ENCODE measurements at regions not wholly inside any gene's neighbourhood (a gene's known extent, or its start where the extent isn't known, plus 50 kb on each side); places are given as distances from the start of the nearest gene placed in this dataset.

DNA sequence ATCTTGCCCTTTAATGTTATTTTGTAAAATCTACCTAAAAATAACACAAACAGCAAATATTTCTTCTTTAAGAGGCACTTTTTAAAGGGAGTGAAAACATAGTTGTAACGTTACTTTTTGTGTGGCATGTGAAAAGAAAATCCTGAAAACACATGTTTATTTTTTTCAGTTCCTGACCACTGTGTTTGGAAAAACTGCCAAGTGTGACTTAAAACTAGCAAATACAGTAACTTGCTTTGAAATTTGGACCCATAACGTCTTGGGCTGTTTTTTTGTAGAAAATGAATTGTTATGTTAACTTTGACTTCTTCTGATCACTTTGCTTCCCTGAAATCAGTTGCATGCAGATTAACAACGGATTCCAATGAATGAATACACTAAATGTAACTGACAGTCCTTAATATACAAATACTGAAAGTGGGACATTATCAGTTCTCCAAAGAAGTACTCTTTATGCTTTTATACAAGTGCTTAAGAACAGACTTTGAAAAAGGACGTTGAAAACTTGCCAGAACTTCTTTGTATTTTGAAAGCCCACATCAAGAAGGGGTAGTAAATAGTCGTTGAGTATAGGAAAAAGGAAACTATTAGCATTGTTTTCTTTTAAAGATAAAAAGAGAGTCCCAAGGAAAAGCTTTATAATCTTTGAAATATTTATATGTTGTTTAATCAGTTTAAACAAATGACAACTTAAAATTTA is 96.1 kb upstream of the ZEB2 start:
- ATAC-seq (no peak), DNase-seq (no peak)
- H3K27me3 Mint-ChIP-seq (ENCODE audit: low read depth), result peaks cover 6% of the 10 kb centered on the region
- no peaks in the 10 kb centered on the region for H3K36me3 Mint-ChIP-seq (ENCODE audit: insufficient read depth)
- H3K4me1 Mint-ChIP-seq (ENCODE audit: low read depth), result peaks cover 3% of the 10 kb centered on the region
- H3K9me3 Mint-ChIP-seq, result peaks cover 10% of the 10 kb centered on the region
- no peak overlapping the region for H3K4me3 Mint-ChIP-seq

DNA sequence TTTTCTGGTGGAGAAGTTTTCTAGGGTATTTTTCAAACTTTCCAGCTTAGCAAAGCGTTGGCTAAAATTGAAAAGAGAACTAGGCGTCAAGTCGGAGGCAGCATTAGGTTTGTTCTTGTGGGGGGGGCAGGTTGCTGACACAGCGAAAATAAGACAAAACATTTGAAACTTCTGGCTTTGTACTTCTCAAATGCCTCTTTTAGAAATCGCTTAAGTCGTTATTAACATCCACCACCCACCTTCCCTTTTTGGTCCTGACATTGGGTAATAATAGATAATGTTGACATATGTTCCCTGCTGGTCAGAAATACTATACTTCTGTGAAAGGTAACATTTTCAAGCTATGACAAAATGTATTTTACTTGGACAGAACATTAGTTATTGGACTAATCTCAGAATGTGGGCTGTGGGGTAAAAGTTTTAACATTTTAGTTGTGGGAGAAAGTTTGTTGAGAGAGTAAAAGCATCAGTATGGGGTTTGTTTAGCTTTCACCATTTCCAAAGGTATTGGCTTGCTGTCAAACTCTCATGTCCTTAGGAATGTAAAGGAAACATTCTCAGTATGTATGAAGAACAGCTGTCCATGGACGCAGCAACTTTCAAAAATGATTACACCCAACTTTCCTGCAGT is 88.1 kb upstream of the ZEB2 start:
- Mint-ChIP-seq H3K9me3 (no peaks in the 10 kb centered on the region), H3K27me3 (ENCODE audit: low read depth) (peaks cover 8% of the 10 kb centered on the region), H3K4me3 (no peak overlapping the region), H3K36me3 (ENCODE audit: insufficient read depth) (no peaks in the 10 kb centered on the region), H3K4me1 (ENCODE audit: low read depth) (peaks cover 5% of the 10 kb centered on the region)
- ATAC-seq, result no peak
- no peak for DNase-seq

DNA sequence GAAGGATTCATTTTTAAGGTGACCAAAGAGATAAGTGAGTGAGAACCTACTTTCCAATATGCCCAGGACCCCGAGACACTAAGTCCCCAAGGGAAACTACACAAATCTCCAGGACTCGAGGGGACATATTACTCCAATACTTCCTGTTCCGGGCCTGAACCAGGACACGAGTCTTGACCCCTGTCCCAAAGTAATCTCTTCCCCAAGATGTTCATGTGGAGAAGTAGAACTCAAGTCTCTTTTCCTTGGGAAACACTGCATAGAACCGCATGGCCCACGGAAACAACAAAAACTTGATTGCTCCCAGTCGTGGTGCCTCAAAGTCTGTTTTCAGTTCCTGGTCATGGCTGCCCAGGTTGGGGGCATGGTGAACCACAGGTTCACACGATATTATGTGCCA is 87.2 kb upstream of the ZEB2 start:
- Mint-ChIP-seq H3K9me3 (no peaks in the 10 kb centered on the region), H3K4me3 (no peak overlapping the region), H3K36me3 (ENCODE audit: insufficient read depth) (no peaks in the 10 kb centered on the region), H3K27me3 (ENCODE audit: low read depth) (peaks cover 4% of the 10 kb centered on the region), H3K4me1 (ENCODE audit: low read depth) (peaks cover 5% of the 10 kb centered on the region)
- no peak for ATAC-seq
- DNase-seq, result no peak

DNA sequence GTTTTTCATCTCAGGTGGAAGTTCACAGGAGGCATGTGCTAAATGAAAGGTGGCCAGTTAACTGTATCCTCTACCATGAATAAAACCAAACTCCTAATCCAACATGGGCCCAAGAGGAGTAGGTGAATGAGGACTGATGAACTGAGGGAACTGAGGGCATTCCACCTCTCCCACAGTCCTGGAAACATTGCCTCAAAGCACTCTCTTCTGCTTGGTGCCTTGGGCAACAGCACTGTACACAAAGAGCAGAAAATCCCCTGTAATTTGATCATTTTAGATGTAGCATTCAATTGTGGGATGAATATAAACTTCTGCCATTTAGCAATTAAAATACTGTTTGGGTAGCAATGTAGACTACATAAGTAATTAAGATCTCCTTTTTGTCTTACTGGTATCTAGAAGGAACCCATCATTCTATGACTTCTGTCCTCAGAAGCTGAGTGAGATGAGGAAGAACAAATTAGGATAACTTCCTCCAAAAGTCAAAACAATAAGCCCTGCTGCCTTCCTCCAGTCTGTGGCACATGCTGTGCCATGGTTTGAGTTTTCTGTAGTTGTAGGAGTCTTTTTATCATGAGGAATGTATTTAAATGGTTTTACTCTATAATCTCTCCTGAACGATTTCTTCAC is 86.7 kb upstream of the ZEB2 start:
- H3K27me3 Mint-ChIP-seq (ENCODE audit: low read depth), result peaks cover 2% of the 10 kb centered on the region
- no peak overlapping the region for H3K4me3 Mint-ChIP-seq
- H3K4me1 Mint-ChIP-seq (ENCODE audit: low read depth), result peaks cover 5% of the 10 kb centered on the region
- no peaks in the 10 kb centered on the region for H3K9me3 Mint-ChIP-seq
- no peak for ATAC-seq
- H3K36me3 Mint-ChIP-seq (ENCODE audit: insufficient read depth), result no peaks in the 10 kb centered on the region
- no peak for DNase-seq

DNA sequence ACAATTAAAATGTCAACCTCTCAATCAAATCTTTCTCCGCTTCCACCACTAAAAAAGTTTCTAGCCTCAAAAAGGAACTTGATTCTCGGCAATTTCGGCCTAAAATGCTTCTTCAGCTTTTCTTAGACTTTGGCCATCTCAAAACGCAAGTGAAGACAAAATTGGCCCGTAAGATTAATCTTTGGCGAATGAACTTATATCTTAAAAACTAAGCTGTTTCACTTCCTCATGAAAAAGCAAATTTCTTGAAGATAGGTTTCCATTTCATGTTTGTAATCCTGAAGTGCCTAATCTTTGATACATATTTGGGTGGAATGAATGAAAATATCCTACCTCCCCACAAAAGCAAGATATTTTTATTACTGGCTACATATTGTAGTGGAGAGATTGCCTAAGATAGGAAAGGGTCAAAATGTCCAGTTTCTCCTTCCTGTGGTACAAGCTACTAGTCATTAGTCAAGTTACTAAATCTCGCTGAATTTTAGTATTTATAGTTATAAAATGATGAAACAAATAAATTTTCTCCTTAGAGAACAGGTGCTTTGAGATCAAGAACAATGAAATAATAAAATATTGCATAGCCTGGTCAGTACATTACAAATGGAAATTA is 85.4 kb upstream of the ZEB2 start:
- H3K4me3 Mint-ChIP-seq, result no peak overlapping the region
- ATAC-seq, result no peak
- H3K4me1 Mint-ChIP-seq (ENCODE audit: low read depth), result peaks cover 5% of the 10 kb centered on the region
- DNase-seq, result no peak
- H3K36me3 Mint-ChIP-seq (ENCODE audit: insufficient read depth), result no peaks in the 10 kb centered on the region
- H3K9me3 Mint-ChIP-seq, result no peaks in the 10 kb centered on the region
- peaks cover 2% of the 10 kb centered on the region for H3K27me3 Mint-ChIP-seq (ENCODE audit: low read depth)

DNA sequence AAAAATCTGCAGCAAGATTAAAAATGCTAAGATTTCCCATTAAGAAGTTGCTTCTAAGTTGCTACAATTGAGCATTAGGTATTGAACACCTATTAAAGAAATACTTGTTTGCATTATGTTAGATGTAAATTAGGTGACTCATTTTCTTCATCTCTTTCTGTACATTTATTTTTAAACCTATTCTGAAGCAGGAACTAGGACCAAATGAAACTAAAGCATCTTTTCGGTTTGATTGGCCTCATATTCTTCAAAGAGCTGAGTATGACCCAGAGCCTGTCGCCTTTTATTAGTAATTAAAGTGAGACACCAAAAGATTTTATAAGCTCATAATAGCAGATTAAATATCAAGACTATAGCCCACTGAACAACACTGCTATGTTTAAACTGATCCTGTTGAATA is 83.4 kb upstream of the ZEB2 start:
- ATAC-seq (no peak), DNase-seq (no peak)
- Mint-ChIP-seq H3K36me3 (ENCODE audit: insufficient read depth) (no peaks in the 10 kb centered on the region), H3K27me3 (ENCODE audit: low read depth) (peaks cover under 1% of the 10 kb centered on the region), H3K4me1 (ENCODE audit: low read depth) (peaks cover 5% of the 10 kb centered on the region), H3K9me3 (no peaks in the 10 kb centered on the region), H3K4me3 (no peak overlapping the region)

DNA sequence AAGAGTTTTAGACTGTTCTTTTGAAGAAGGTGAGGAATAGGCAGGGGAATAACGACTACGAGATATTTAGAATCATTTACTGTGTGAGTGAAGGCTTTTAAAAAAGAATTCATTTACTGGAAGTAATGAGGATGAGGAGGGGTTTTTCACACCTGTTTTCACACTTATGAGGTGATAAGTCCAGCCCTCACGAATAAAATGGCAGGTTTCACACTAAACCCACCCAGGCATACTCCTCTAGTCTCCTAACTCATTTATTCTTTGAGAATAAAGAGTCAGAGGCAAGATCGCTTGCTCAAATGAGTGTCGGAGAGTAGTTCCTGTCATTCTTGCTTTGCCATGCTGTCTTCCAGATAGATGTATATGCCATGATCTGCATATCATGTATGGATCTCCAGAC is 79.0 kb upstream of the ZEB2 start:
- no peak for ATAC-seq
- H3K9me3 Mint-ChIP-seq, result no peaks in the 10 kb centered on the region
- no peak overlapping the region for H3K4me3 Mint-ChIP-seq
- no peak for DNase-seq
- H3K4me1 Mint-ChIP-seq (ENCODE audit: low read depth), result peaks cover 8% of the 10 kb centered on the region
- peaks cover 2% of the 10 kb centered on the region for H3K27me3 Mint-ChIP-seq (ENCODE audit: low read depth)
- H3K36me3 Mint-ChIP-seq (ENCODE audit: insufficient read depth), result no peaks in the 10 kb centered on the region

DNA sequence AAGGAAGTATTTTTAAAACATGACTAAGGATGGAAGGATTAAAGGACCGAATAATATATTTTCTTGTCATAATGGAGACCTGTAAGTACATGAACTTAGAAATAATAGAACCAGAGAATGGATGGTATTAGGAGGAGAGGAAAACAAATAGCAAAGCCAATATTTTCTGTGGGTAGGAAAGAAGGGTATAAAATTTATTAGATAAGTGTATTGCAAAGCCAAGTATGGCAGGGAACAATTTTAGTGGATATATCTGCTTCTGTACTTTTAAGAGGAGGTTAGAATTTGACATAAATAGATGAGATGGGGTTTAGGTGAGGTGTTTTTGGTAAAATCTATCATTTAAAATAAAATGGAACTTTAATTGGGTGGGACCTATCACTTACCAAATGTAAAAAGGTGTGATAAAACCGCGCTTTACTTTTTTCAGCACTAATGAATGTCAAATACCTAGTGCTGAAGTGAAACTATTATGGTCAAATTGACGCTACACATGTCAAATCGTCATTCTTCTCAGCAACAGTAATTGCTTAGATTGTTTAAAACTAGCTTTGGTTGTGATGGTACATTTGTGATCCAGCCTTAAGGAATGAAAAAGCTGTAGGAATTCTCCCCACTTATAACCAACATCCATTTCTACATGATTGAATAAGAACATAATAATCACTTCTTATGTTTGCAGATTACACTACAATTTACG is 78.1 kb upstream of the ZEB2 start:
- DNase-seq (no peak), ATAC-seq (no peak)
- H3K36me3 Mint-ChIP-seq (ENCODE audit: insufficient read depth), result no peaks in the 10 kb centered on the region
- H3K27me3 Mint-ChIP-seq (ENCODE audit: low read depth), result peaks cover 2% of the 10 kb centered on the region
- no peak overlapping the region for H3K4me3 Mint-ChIP-seq
- peaks cover 8% of the 10 kb centered on the region for H3K4me1 Mint-ChIP-seq (ENCODE audit: low read depth)
- no peaks in the 10 kb centered on the region for H3K9me3 Mint-ChIP-seq

DNA sequence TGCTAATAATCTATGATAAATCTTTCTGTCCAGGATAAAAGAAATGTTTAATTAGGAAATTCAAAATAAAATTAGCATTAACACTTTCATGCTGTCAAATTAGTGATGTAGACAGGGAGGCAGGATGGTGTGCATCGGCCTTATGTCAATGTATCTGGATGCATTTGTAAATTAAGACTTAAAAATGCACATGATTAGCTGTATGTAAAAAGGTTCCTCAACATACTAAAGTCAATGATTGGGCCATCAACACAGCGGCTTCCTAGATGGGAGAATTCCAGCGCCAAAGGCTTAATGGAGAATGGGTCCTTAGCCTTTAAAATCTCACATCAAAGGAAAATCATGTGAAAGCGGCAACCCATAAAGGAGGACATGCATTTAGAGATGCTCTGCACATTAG is 77.5 kb upstream of the ZEB2 start:
- H3K4me3 Mint-ChIP-seq, result no peak overlapping the region
- H3K4me1 Mint-ChIP-seq (ENCODE audit: low read depth), result peaks cover 8% of the 10 kb centered on the region
- no peak for ATAC-seq
- no peaks in the 10 kb centered on the region for H3K9me3 Mint-ChIP-seq
- no peaks in the 10 kb centered on the region for H3K36me3 Mint-ChIP-seq (ENCODE audit: insufficient read depth)
- no peak for DNase-seq
- peaks cover 2% of the 10 kb centered on the region for H3K27me3 Mint-ChIP-seq (ENCODE audit: low read depth)

DNA sequence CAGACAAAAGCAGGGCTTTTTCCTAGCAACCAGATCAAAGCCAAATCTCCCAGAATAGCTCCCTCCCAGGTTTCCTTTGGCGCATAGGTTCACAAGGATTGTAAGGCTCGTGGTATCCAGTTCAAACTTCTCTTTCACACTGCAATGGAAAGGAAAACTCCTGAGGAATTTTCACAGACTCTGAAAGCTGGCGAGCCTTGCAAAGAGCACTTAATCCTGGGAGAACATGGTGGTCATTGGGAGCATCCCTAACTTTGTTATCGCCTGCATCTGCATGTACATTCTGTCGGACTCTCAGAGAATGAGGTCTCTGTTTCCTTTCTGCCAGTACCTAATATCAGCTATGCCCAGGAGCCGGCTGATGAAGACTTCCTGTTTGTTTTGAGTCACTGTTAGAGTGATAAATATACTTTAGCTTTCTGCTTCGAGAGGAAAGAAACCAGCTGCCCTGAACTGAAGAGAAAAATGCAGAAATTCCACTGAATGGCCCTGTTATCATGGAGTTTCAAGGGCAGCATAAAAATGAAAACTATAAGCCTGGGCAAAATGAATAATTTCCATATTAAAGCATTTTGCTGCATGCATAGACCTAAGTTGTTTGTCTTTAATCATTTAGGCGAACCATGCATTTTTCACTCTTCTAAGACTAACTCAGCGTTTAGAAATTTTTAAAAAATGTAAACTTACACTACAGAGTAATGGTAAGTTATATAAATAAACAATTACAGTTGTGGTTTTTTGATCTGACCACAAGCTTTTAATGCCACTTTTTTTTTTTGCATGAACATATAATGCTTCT is 76.4 kb upstream of the ZEB2 start:
- Mint-ChIP-seq H3K4me1 (ENCODE audit: low read depth) (peaks cover 8% of the 10 kb centered on the region), H3K27me3 (ENCODE audit: low read depth) (peaks cover 2% of the 10 kb centered on the region), H3K9me3 (no peaks in the 10 kb centered on the region), H3K36me3 (ENCODE audit: insufficient read depth) (no peaks in the 10 kb centered on the region), H3K4me3 (no peak overlapping the region)
- no peak for ATAC-seq
- DNase-seq, result no peak

DNA sequence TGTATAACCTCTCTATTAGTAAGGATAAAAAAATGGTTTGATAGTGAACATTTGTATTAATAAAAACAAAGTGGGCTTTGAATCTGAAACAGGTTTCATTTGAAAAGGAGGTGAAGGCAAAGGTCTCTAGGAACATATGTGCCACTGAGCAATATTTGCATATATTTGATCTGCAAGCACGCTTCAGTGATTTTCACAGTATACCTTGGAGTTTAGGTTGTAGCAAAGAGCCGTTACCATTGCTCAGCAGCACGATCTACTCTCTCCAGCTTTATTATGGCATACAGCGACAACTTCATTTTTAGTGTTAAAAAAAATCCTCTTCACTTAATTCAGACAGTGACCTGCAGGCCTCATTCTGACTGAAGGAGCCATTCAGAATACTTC is 75.8 kb upstream of the ZEB2 start:
- peaks cover 8% of the 10 kb centered on the region for H3K4me1 Mint-ChIP-seq (ENCODE audit: low read depth)
- peaks cover 2% of the 10 kb centered on the region for H3K27me3 Mint-ChIP-seq (ENCODE audit: low read depth)
- H3K4me3 Mint-ChIP-seq, result no peak overlapping the region
- no peaks in the 10 kb centered on the region for H3K9me3 Mint-ChIP-seq
- DNase-seq (no peak), ATAC-seq (no peak)
- H3K36me3 Mint-ChIP-seq (ENCODE audit: insufficient read depth), result no peaks in the 10 kb centered on the region

DNA sequence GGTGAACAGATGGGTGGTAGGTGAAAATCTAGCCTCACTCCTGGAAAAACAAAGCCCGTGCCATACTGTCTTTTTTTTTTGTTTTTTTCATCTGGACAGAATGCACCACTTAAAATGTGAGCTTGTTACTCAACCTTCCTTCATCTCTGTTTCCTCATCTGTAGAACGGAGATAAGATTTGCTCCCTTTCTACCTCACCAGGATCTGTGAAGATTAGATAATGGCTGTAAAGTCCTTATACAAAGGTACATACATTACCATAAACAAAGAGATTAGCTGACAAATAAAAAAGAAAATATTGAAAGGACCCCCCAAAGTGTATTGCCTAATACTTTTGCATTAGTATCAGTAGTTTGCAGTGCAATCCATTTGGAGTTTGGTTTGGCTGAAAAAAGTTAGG is 75.4 kb upstream of the ZEB2 start:
- Mint-ChIP-seq H3K9me3 (no peaks in the 10 kb centered on the region), H3K4me1 (ENCODE audit: low read depth) (peaks cover 8% of the 10 kb centered on the region), H3K4me3 (no peak overlapping the region), H3K27me3 (ENCODE audit: low read depth) (peaks cover 2% of the 10 kb centered on the region), H3K36me3 (ENCODE audit: insufficient read depth) (no peaks in the 10 kb centered on the region)
- ATAC-seq (no peak), DNase-seq (no peak)

DNA sequence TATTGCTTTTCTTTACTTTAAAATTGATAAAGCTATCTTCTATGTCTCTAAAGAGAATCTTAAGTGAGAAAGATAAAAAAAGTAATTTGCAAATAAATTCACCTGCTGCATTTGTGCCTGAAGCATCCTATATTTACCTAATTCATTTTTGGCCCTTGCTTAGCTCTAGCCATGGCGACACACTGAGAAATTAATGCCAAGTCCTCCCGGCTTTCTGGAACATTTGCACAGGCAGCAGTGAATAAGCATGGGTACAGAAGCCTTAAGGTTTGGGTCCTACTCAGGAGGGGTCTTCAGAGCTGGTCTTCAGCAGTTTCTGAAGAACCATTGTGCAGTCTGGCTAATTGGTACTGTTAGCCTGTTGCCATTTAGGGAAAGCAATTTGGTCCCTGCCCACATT is 73.9 kb upstream of the ZEB2 start:
- no peaks in the 10 kb centered on the region for H3K9me3 Mint-ChIP-seq

More for the DNA sequence above, 73.9 kb upstream of the ZEB2 start:
- DNase-seq (no peak), ATAC-seq (no peak)
- Mint-ChIP-seq H3K27me3 (ENCODE audit: low read depth) (peaks cover 2% of the 10 kb centered on the region), H3K4me1 (ENCODE audit: low read depth) (peaks cover 8% of the 10 kb centered on the region), H3K4me3 (no peak overlapping the region), H3K36me3 (ENCODE audit: insufficient read depth) (no peaks in the 10 kb centered on the region)
